Kidney (tissue), 13 donors: ENCODE measurements at regions not wholly inside any gene's neighbourhood (a gene's known extent, or its start where the extent isn't known, plus 50 kb on each side); places are given as distances from the start of the nearest gene placed in this dataset.
A peak's percentile ranks its signal among the peaks of the same experiment; 100 is the strongest.

Experiments
- DNase-seq, 5 donors: peaks; one replicate each; pipeline ENCODE4 v3.0.0-alpha.2; 2013 to 2020
- FAIRE-seq: peaks from 2 replicates; lab custom pipeline; 2012; peaks lifted over from hg19 to GRCh38; lab: Jason Lieb, UNC
- H3K27ac ChIP-seq, 2 donors: one replicate each; pipeline ENCODE4 v1.7.0; 2013; ENCODE audit warnings: low read depth in 2 of 2, low read length in 2 of 2, inconsistent platforms in 1 of 2
- H3K27me3 ChIP-seq: one replicate; pipeline ENCODE4 v1.7.1; 2013; ENCODE audit warnings: low read length, inconsistent platforms; ENCODE audit not compliant: control insufficient read depth, insufficient read depth
- H3K36me3 ChIP-seq, 3 donors: one replicate each; pipeline versions ENCODE4 v1.7.0 to v1.7.1; 2013; ENCODE audit warnings: low read length in 3 of 3, control low read depth in 1 of 3, inconsistent platforms in 1 of 3; ENCODE audit not compliant: insufficient read depth in 3 of 3, control insufficient read depth in 2 of 3
- H3K4me1 ChIP-seq, 3 donors: one replicate each; pipeline versions ENCODE4 v1.7.0 to v1.7.1; 2013; ENCODE audit warnings: low read length in 3 of 3, inconsistent platforms in 1 of 3, low read depth in 1 of 3; ENCODE audit not compliant: control insufficient read depth in 2 of 3, insufficient read depth in 2 of 3
- H3K4me3 ChIP-seq, 3 donors: one replicate each; pipeline versions ENCODE4 v1.7.0 to v1.8.1; 2013; ENCODE audit warnings: low read length in 3 of 3, control low read depth in 1 of 3, inconsistent platforms in 1 of 3
- H3K9ac ChIP-seq, 3 donors: one replicate each; pipeline versions ENCODE4 v1.7.0 to v1.7.1; 2013; ENCODE audit warnings: low read length in 3 of 3, control low read depth in 1 of 3, inconsistent platforms in 1 of 3
- H3K9me3 ChIP-seq, 3 donors: one replicate each; pipeline versions ENCODE4 v1.7.0 to v1.7.1; 2013; ENCODE audit warnings: low read length in 3 of 3, control low read depth in 1 of 3, inconsistent platforms in 1 of 3; ENCODE audit not compliant: control insufficient read depth in 2 of 3, insufficient read depth in 1 of 3
- CTCF ChIP-seq: IDR thresholded peaks from 3 replicates; pipeline ENCODE4 v1.5.1; 2012; ENCODE audit warnings: mild to moderate bottlenecking, moderate library complexity, borderline replicate concordance; ENCODE audit not compliant: insufficient read depth; ENCODE audit errors: extremely low read depth
- intact Hi-C: fragments of 100-400 bp; cut with DNase I; formaldehyde crosslinking; loops from one replicate; pipeline ENCODE4 v1.11.1; 2022
- donor health status: control.
- donor health status: control.
- donor health status: control.
- donor health status: control.
- donor health status: control.
- donor health status: DM: yes; HTN: yes; CAD: no.
- donor health status: Normal renal cell carcinoma (clear cell type).

GRCh38 chr1:38329644-38330043 is 283.1 kb upstream of the POU3F1 start:
- Histone ChIP-seq H3K36me3 (no peaks in the 10 kb centered on the region), H3K4me1 (no peaks in the 10 kb centered on the region), H3K9ac (no peak overlapping the region), H3K27ac (no peak overlapping the region), H3K4me3 (no peak overlapping the region), H3K27me3 (no peaks in the 10 kb centered on the region), H3K9me3 (no peaks in the 10 kb centered on the region)
- intact Hi-C loops = no loop called here
- no peak for TF ChIP-seq CTCF
- FAIRE-seq (no peak), DNase-seq (no peak)

- DNase-seq = no peak
- Histone ChIP-seq H3K9me3 (no peaks in the 10 kb centered on the region), H3K27ac (no peak overlapping the region), H3K4me3 (no peak overlapping the region), H3K36me3 (no peaks in the 10 kb centered on the region), H3K4me1 (no peaks in the 10 kb centered on the region), H3K27me3 (no peaks in the 10 kb centered on the region), H3K9ac (no peak overlapping the region)
- intact Hi-C loops = no loop called here
- FAIRE-seq = no peak
- no peak for TF ChIP-seq CTCF
Measured at GRCh38 chr1:38328278-38329035, 281.9 kb upstream of the POU3F1 start.

DNA sequence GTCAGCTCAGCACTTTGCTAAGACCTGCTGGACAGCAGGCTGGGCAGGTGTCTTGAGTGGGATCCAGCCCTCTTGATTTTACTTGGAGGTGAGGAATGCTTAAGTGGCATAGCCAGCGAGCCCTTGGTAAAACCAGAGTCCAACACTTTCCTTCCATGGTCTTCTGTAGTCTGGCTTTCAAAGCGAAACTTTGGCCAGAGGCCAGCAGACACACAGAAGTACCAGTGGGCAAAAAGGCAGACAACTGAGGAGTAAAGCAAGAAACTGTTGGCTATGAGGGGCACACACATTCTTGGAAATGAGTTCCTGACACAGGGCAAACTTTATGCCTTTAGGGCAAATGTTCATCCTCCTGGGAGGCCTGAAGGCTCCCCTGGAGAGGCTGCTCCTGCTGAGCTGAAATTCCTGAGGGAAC is 281.0 kb upstream of the POU3F1 start:
- H3K9ac ChIP-seq = no peak overlapping the region
- no peaks in the 10 kb centered on the region for H3K36me3 ChIP-seq
- intact Hi-C loops = no loop called here
- no peaks in the 10 kb centered on the region for H3K9me3 ChIP-seq
- TF ChIP-seq CTCF = no peak
- H3K27ac ChIP-seq = no peak overlapping the region
- H3K4me1 ChIP-seq = no peaks in the 10 kb centered on the region
- FAIRE-seq = no peak
- DNase-seq = peak in 2 of 5 donors; percentile 22 to 41
- no peaks in the 10 kb centered on the region for H3K27me3 ChIP-seq
- no peak overlapping the region for H3K4me3 ChIP-seq

DNA sequence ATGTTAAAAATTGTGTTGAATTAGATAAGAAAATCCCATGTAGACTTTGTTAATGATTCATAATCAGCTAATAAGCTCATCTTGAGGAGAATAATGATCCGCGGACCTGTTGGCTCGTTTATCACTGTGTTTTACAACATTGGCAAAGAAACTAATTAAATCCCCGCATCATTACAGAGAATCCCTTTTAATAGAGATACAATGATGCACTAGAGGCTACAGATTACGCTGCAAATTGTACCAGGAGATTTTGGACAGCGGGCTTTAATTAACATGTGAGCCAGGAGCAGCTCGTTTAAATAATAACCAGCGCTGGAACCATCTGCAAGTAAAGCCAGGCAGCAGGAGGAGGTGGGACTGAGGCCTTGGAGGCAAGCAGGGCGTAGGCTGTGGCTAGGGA is 280.3 kb upstream of the POU3F1 start:
- no peak for TF ChIP-seq CTCF
- DNase-seq (no peak), FAIRE-seq (no peak)
- Histone ChIP-seq H3K4me1 (no peaks in the 10 kb centered on the region), H3K9me3 (no peaks in the 10 kb centered on the region), H3K27me3 (no peaks in the 10 kb centered on the region), H3K4me3 (no peak overlapping the region), H3K36me3 (no peaks in the 10 kb centered on the region), H3K9ac (no peak overlapping the region), H3K27ac (no peak overlapping the region)
- intact Hi-C loops = no loop called here
